ENCODE measurements at regions not wholly inside any gene's neighbourhood (a gene's known extent, or its start where the extent isn't known, plus 50 kb on each side); places are given as distances from the start of the nearest gene placed in this dataset.

DNA sequence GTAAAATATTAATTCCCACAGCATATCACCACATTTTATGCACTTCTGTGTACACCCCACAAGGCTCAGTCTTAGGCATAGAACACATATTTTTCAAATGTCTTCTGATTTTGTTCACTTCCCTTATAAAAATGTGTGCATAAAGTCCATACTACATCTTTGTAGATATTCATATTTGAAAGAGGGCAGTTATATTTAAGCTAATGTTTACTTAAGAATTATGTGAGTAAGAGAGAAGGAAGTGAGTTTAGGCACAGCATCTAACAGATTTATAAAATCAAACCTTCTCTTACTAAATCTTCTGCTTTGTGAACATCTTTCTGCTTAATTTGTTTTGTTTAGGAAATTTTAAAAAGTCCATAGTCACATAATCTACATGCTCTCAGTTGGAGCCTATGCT is 648.1 kb downstream of the FSCB start:
- Mint-ChIP-seq H3K9me3 (peaks cover 2% of the 10 kb centered on the region), H3K27me3 (no peaks in the 10 kb centered on the region), H3K27ac (no peak overlapping the region), H3K4me1 (no peaks in the 10 kb centered on the region), H3K36me3 (ENCODE audit: low read depth) (no peaks in the 10 kb centered on the region), H3K4me3 (no peak overlapping the region)
- ATAC-seq (ENCODE audit: low read depth) (no peak), DNase-seq (no peak)
- ChIA-PET POLR2A (no interaction called here), CTCF (no interaction called here)
- intact Hi-C loops (cut with micrococcal nuclease): no loop called here
- TF ChIP-seq, protein P1, sequence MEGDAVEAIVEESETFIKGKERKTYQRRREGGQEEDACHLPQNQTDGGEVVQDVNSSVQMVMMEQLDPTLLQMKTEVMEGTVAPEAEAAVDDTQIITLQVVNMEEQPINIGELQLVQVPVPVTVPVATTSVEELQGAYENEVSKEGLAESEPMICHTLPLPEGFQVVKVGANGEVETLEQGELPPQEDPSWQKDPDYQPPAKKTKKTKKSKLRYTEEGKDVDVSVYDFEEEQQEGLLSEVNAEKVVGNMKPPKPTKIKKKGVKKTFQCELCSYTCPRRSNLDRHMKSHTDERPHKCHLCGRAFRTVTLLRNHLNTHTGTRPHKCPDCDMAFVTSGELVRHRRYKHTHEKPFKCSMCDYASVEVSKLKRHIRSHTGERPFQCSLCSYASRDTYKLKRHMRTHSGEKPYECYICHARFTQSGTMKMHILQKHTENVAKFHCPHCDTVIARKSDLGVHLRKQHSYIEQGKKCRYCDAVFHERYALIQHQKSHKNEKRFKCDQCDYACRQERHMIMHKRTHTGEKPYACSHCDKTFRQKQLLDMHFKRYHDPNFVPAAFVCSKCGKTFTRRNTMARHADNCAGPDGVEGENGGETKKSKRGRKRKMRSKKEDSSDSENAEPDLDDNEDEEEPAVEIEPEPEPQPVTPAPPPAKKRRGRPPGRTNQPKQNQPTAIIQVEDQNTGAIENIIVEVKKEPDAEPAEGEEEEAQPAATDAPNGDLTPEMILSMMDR (IDR thresholded peaks at IDR 0.05): no peak

DNA sequence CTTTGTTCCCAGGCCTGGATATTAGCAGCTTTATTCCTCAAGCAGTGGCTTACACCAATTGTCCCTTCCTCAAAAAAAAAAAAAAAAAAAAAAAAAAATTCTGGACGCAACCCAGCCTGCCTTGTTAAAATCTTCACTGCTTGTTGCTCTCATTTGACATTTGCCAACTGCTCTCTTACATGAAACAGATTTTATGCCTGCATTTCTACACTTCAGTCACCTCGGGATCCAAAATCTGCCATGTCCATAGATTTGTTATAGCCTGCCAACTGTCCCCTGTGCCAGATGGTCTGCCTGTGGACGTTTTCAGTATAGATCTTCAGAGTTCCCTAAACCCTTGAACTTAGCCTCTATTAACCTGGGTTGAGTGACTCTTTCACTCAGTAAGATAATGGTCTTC is 651.5 kb downstream of the FSCB start:
- no peak for ATAC-seq (ENCODE audit: low read depth)
- Mint-ChIP-seq H3K4me3 (no peak overlapping the region), H3K27ac (no peak overlapping the region), H3K9me3 (peaks cover 1% of the 10 kb centered on the region), H3K27me3 (no peaks in the 10 kb centered on the region), H3K36me3 (ENCODE audit: low read depth) (no peaks in the 10 kb centered on the region), H3K4me1 (no peaks in the 10 kb centered on the region)
- intact Hi-C loops (cut with micrococcal nuclease): no loop called here
- POLR2A ChIA-PET: no interaction called here
- CTCF ChIA-PET: no interaction called here
- TF ChIP-seq, protein P1 (IDR thresholded peaks at IDR 0.05): no peak
- no peak for DNase-seq

DNA sequence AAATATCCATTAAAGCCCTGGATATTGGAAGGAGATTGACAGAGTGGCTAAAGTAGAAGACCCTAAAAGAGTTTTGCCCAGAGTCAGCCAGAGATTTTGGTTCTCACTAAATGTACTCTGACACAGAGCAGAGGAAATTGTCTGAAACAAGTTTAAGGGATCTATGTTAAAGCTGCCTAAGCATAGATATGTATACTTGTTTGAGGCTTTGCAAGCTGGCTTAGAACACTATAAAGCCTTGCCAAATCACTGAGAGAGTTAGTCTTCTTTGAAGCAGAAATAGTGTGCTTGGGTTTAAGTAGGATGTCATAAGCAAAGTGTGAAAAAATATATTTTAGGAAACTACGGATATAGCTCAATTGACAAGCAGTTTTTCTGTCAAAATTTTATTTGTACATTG is 653.5 kb downstream of the FSCB start:
- H3K9me3 Mint-ChIP-seq: peaks cover 6% of the 10 kb centered on the region
- ATAC-seq (ENCODE audit: low read depth) (no peak), DNase-seq (no peak)
- H3K4me1 Mint-ChIP-seq: no peaks in the 10 kb centered on the region
- H3K27ac Mint-ChIP-seq: no peak overlapping the region
- ChIA-PET POLR2A (no interaction called here), CTCF (no interaction called here)
- no peaks in the 10 kb centered on the region for H3K27me3 Mint-ChIP-seq
- TF ChIP-seq, protein P1 (IDR thresholded peaks at IDR 0.05): no peak
- intact Hi-C loops (cut with micrococcal nuclease): no loop called here
- H3K4me3 Mint-ChIP-seq: no peak overlapping the region
- no peaks in the 10 kb centered on the region for H3K36me3 Mint-ChIP-seq (ENCODE audit: low read depth)

DNA sequence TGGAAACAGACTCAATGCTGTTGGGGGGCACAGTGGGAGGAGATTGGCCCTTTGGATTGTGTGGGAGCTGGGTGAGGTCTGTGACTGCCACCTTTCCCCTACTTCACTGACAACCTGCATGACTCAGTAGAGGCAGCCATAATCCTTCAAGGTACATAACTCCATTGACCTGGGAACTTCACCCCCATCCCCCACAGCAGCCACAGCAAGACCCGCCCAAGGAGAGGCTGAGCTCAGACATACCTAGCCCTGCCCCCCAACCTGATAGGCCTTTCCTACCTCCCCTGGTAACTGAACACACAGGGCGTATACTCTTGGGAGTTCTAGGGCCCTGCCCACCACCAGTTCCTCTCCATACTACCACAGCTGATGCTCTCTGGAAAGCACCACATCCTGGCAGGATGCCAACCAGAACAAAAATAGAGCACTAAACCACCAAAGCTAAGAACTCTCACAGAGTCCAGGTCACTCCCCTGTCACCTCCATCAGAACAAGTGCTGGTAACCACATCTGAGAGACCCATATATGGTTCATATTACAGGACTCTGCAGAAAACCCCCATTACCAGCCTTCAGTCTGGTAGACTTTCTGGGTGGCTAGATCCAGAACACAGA is 703.9 kb downstream of the FSCB start:
- Mint-ChIP-seq H3K36me3 (ENCODE audit: low read depth) (no peaks in the 10 kb centered on the region), H3K4me1 (no peaks in the 10 kb centered on the region), H3K9me3 (peaks cover 12% of the 10 kb centered on the region), H3K27ac (no peak overlapping the region), H3K4me3 (no peak overlapping the region), H3K27me3 (no peaks in the 10 kb centered on the region)
- intact Hi-C loops (cut with micrococcal nuclease): no loop called here
- CTCF ChIA-PET: no interaction called here
- POLR2A ChIA-PET: no interaction called here
- DNase-seq: no peak
- TF ChIP-seq, protein P1 (IDR thresholded peaks at IDR 0.05): no peak
- no peak for ATAC-seq (ENCODE audit: low read depth)

DNA sequence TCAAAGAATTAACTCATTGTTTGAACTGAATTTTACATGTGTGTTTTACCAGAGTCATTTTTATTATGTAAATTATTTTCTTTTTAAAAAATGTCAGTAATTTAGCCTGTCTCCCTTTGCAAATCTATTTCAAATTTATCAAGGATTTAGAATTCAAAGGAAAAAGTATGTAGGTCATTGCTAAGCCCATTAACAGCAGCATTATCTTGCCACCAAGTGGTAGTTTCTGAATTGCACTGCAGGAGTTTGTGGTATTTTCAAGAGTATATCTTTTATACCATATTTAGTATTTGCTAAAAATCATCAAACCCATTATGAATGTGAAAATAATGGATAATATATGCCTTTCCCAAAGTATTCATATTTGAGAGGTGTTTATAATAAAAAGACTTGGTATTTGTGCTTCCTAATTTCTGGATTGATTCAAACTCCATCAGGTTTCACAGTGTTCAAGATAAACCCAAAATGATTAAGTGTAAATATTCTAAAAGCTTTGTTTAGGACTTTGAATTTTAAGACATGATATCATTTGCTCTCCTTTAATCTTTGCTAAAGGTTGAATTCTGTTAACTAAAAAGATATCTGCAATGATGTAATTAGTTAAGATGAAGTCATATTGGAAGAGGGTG is 711.4 kb downstream of the FSCB start:
- Mint-ChIP-seq H3K4me3 (no peak overlapping the region), H3K27me3 (no peaks in the 10 kb centered on the region), H3K9me3 (no peaks in the 10 kb centered on the region), H3K27ac (no peak overlapping the region), H3K4me1 (no peaks in the 10 kb centered on the region), H3K36me3 (ENCODE audit: low read depth) (no peaks in the 10 kb centered on the region)
- intact Hi-C loops (cut with micrococcal nuclease): no loop called here
- ATAC-seq (ENCODE audit: low read depth) (no peak), DNase-seq (no peak)
- POLR2A ChIA-PET: no interaction called here
- TF ChIP-seq, protein P1 (IDR thresholded peaks at IDR 0.05): no peak
- CTCF ChIA-PET: no interaction called here
